Activated CD4-positive, alpha-beta T cell treated with anti-CD3 and anti-CD28 coated beads for 36 hours (primary cell): ENCODE measurements at regions not wholly inside any gene's neighbourhood (a gene's known extent, or its start where the extent isn't known, plus 50 kb on each side); places are given as distances from the start of the nearest gene placed in this dataset.
A peak's percentile ranks its signal among the peaks of the same experiment; 100 is the strongest.

Experiments
- ATAC-seq: fragments of 200-7000 bp; cut with Tn5 transposase; one replicate; pipeline ENCODE4 v1.10.0; 2021; ENCODE audit warnings: mild to moderate bottlenecking, moderate library complexity
- CTCF ChIA-PET: fragments of 350-600 bp; sonication (Branson Sonifier 250); formaldehyde crosslinking; loops from one replicate; lab custom pipeline; 2021; ENCODE audit warnings: antibody characterized with exemption; lab: Charles Lee
- POLR2A ChIA-PET: fragments of 350-600 bp; sonication (Branson Sonifier 250); formaldehyde crosslinking; loops from one replicate; lab custom pipeline; 2021; ENCODE audit warnings: antibody characterized with exemption, inconsistent platforms; lab: Charles Lee
- DNase-seq: peaks from one replicate; pipeline ENCODE4 v3.0.0-alpha.2; 2020
- H3K27ac Mint-ChIP-seq: one replicate; pipeline ENCODE4 v1.8.0; 2021; ENCODE audit warnings: mixed read lengths
- H3K27me3 Mint-ChIP-seq: one replicate; pipeline ENCODE4 v1.8.0; 2021; ENCODE audit warnings: mixed read lengths
- H3K36me3 Mint-ChIP-seq: one replicate; pipeline ENCODE4 v1.8.0; 2021; ENCODE audit warnings: low read depth, mixed read lengths
- H3K4me1 Mint-ChIP-seq: one replicate; pipeline ENCODE4 v1.8.0; 2021; ENCODE audit warnings: mixed read lengths
- H3K4me3 Mint-ChIP-seq: one replicate; pipeline ENCODE4 v1.8.0; 2021; ENCODE audit warnings: mild to moderate bottlenecking, moderate library complexity, mixed read lengths
- H3K9me3 Mint-ChIP-seq: one replicate; pipeline ENCODE4 v1.8.0; 2021; ENCODE audit warnings: low read depth, mixed read lengths
- intact Hi-C, 2 experiments: fragments of 100-400 bp; cut with DNase I in 1 of 2; cut with micrococcal nuclease in 1 of 2; formaldehyde crosslinking; loops; one replicate each; pipeline versions ENCODE4 v1.14.2 to v1.15.1; 2022 to 2024; cut with DNase I, micrococcal nuclease

GRCh38 chr3:180264479-180264878 lies 227.7 kb upstream of the PEX5L start:
- intact Hi-C loops: no loop called here
- POLR2A ChIA-PET: no interaction called here
- H3K27ac Mint-ChIP-seq: no peak overlapping the region
- ATAC-seq (no peak), DNase-seq (no peak)
- no peaks in the 10 kb centered on the region for H3K27me3 Mint-ChIP-seq
- peaks cover 18% of the 10 kb centered on the region for H3K9me3 Mint-ChIP-seq
- CTCF ChIA-PET: no interaction called here
- H3K4me3 Mint-ChIP-seq: no peak overlapping the region
- peaks cover 5% of the 10 kb centered on the region for H3K4me1 Mint-ChIP-seq
- no peaks in the 10 kb centered on the region for H3K36me3 Mint-ChIP-seq

DNA sequence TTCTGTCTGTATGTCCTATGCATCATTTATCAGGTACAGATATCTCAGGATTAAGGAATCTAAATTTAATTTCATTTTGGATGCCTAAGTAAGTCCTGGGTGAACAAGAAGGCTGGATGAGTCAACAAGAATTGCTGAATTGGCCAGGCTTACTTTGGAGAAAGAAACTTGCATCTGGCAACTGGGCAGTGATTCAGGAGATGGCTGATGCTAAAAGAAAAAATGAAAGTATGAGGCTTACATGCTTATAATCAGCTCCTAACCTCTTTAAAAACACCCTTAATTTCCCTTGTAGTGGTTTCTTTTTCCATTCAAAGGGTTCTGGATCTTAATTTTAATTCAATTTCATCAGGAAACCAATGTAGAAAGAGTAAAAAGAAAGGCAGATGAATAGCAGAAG lies 228.8 kb upstream of the PEX5L start:
- no peaks in the 10 kb centered on the region for H3K36me3 Mint-ChIP-seq
- no peaks in the 10 kb centered on the region for H3K27me3 Mint-ChIP-seq
- H3K9me3 Mint-ChIP-seq: peaks cover 12% of the 10 kb centered on the region
- ATAC-seq (no peak), DNase-seq (no peak)
- CTCF ChIA-PET: no interaction called here
- POLR2A ChIA-PET: no interaction called here
- no peak overlapping the region for H3K4me3 Mint-ChIP-seq
- no peak overlapping the region for H3K27ac Mint-ChIP-seq
- intact Hi-C loops: no loop called here
- peaks cover 5% of the 10 kb centered on the region for H3K4me1 Mint-ChIP-seq

GRCh38 chr3:180267202-180267843 lies 230.6 kb upstream of the PEX5L start:
- H3K36me3 Mint-ChIP-seq: no peaks in the 10 kb centered on the region
- H3K27ac Mint-ChIP-seq: no peak overlapping the region
- ChIA-PET CTCF (interaction anchor here (1.2 kb wide), 1 partner anchor 16 kb away, joined by 4 read pairs; no protein-coding TSS in a partner anchor), POLR2A (no interaction called here)
- H3K4me1 Mint-ChIP-seq: peaks cover 5% of the 10 kb centered on the region
- peak overlapping the region; percentile 3 for H3K4me3 Mint-ChIP-seq
- H3K27me3 Mint-ChIP-seq: no peaks in the 10 kb centered on the region
- H3K9me3 Mint-ChIP-seq: peaks cover 5% of the 10 kb centered on the region
- intact Hi-C loops: no loop called here
- DNase-seq: no peak
- ATAC-seq: peak; percentile 58

GRCh38 chr3:180274536-180274935 lies 237.8 kb upstream of the PEX5L start:
- intact Hi-C loops: no loop called here
- POLR2A ChIA-PET: no interaction called here
- Mint-ChIP-seq H3K36me3 (no peaks in the 10 kb centered on the region), H3K27me3 (peaks cover 3% of the 10 kb centered on the region), H3K9me3 (peaks cover 9% of the 10 kb centered on the region), H3K27ac (no peak overlapping the region), H3K4me3 (no peak overlapping the region), H3K4me1 (no peaks in the 10 kb centered on the region)
- DNase-seq (no peak), ATAC-seq (no peak)
- CTCF ChIA-PET: no interaction called here

GRCh38 chr3:180275176-180275575 lies 238.4 kb upstream of the PEX5L start:
- Mint-ChIP-seq H3K36me3 (no peaks in the 10 kb centered on the region), H3K4me1 (no peaks in the 10 kb centered on the region), H3K9me3 (peaks cover 7% of the 10 kb centered on the region), H3K4me3 (no peak overlapping the region), H3K27me3 (peaks cover 3% of the 10 kb centered on the region), H3K27ac (no peak overlapping the region)
- CTCF ChIA-PET: interaction anchor here (0.7 kb wide), 1 partner anchor 10 kb away, joined by 3 read pairs; no protein-coding TSS in a partner anchor
- DNase-seq (no peak), ATAC-seq (no peak)
- intact Hi-C loops: no loop called here
- POLR2A ChIA-PET: no interaction called here

- CTCF ChIA-PET: interaction anchor here (0.5 kb wide), 1 partner anchor 53 kb away, joined by 3 read pairs; no protein-coding TSS in a partner anchor
- no peak for DNase-seq
- Mint-ChIP-seq H3K4me1 (no peaks in the 10 kb centered on the region), H3K4me3 (no peak overlapping the region), H3K27ac (no peak overlapping the region), H3K27me3 (peaks cover 3% of the 10 kb centered on the region), H3K9me3 (peaks cover 6% of the 10 kb centered on the region), H3K36me3 (no peaks in the 10 kb centered on the region)
- no peak for ATAC-seq
- POLR2A ChIA-PET: no interaction called here
- intact Hi-C loops: no loop called here
Observed at GRCh38 chr3:180277041-180277440, 240.3 kb upstream of the PEX5L start.

- CTCF ChIA-PET: no interaction called here
- no peaks in the 10 kb centered on the region for H3K36me3 Mint-ChIP-seq
- peaks cover 3% of the 10 kb centered on the region for H3K27me3 Mint-ChIP-seq
- ATAC-seq (no peak), DNase-seq (no peak)
- no peak overlapping the region for H3K4me3 Mint-ChIP-seq
- H3K4me1 Mint-ChIP-seq: no peaks in the 10 kb centered on the region
- no peak overlapping the region for H3K27ac Mint-ChIP-seq
- peaks cover 3% of the 10 kb centered on the region for H3K9me3 Mint-ChIP-seq
- intact Hi-C loops: no loop called here
- POLR2A ChIA-PET: no interaction called here
Observed at GRCh38 chr3:180278583-180279188, 241.9 kb upstream of the PEX5L start.

DNA sequence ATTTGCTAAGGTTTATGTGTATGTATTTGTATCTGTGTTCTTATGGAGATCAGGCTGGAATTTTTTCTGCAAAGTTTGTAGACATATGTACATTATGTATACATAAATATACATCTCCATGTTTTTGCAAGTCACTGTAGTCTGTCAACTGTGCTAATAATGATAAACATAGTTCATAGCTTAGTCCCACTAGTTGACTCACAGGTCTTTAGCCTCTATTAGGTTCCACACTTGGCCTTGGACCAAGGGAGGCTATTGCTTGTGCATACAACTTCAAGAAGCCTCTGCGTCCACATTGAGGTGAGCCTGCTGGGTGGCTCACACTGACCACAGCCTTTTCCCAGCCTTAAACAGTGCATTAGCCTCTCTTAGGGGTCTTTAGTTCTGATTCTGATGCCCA lies 243.8 kb upstream of the PEX5L start:
- H3K9me3 Mint-ChIP-seq: no peaks in the 10 kb centered on the region
- ChIA-PET POLR2A (no interaction called here), CTCF (no interaction called here)
- no peak overlapping the region for H3K4me3 Mint-ChIP-seq
- ATAC-seq (no peak), DNase-seq (no peak)
- H3K27me3 Mint-ChIP-seq: no peaks in the 10 kb centered on the region
- no peaks in the 10 kb centered on the region for H3K4me1 Mint-ChIP-seq
- no peak overlapping the region for H3K27ac Mint-ChIP-seq
- no peaks in the 10 kb centered on the region for H3K36me3 Mint-ChIP-seq
- intact Hi-C loops: no loop called here

DNA sequence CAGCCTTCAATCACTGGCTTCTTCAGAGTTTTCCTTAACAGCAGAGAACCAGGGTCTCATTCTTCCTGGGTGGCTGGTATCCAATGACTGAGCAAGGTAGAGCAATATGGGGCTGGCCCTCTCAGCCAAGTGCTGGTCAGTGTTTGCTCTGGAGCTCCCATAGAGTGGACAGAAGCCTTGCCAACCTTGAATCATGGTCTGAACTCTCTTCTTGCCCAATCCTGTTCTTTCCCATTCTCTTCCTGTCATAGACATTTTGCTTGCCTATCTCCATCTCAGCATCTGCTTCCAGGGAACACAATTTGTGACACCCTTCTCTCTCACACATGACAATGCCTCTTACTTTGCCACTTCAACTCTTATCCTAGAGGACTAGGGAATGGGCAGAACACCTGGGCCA lies 245.6 kb upstream of the PEX5L start:
- intact Hi-C loops: no loop called here
- POLR2A ChIA-PET: no interaction called here
- Mint-ChIP-seq H3K4me1 (no peaks in the 10 kb centered on the region), H3K27me3 (no peaks in the 10 kb centered on the region), H3K36me3 (no peaks in the 10 kb centered on the region), H3K9me3 (no peaks in the 10 kb centered on the region), H3K4me3 (no peak overlapping the region), H3K27ac (no peak overlapping the region)
- DNase-seq (no peak), ATAC-seq (no peak)
- CTCF ChIA-PET: no interaction called here

GRCh38 chr3:180283251-180283650 lies 246.5 kb upstream of the PEX5L start:
- no peak for DNase-seq
- H3K27me3 Mint-ChIP-seq: peaks cover 2% of the 10 kb centered on the region
- no peak overlapping the region for H3K27ac Mint-ChIP-seq
- no peaks in the 10 kb centered on the region for H3K4me1 Mint-ChIP-seq
- no peaks in the 10 kb centered on the region for H3K36me3 Mint-ChIP-seq
- intact Hi-C loops: no loop called here
- ChIA-PET POLR2A (no interaction called here), CTCF (no interaction called here)
- ATAC-seq: no peak
- H3K9me3 Mint-ChIP-seq: no peaks in the 10 kb centered on the region
- H3K4me3 Mint-ChIP-seq: no peak overlapping the region

DNA sequence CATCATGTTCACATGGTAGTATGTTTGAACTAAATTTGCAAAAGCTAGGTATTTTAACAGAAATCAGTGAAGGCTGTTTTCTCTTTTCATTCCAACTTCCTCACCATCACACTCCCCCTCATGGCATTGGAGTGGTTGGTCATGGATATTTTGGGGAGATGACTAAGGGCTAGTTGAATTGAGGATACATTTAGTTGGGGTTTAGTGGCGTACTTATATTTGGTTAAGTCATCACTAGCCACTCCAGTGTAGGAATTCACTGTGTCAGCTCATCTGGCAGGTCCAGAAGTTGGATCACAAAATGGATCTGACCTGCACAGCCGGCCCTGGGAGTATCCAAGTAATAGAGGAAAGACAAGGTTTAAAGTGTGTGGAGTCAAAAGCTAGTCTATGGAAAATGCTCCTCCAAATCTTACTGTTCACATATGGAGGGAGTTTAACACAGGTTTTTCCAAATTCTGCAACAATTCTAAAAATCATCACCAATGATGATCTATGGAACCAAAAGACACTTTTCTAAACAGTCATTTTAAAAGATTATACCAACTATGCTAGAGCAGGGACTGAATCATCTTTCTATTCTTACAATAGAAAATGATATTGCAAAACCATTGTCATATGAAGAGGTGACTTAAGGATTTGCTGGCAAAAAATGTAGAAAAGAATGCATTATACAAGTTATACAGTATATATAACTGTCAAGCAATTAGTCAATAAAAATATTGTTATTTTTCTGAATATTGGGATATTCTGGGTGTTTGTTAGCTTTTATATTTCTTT lies 247.8 kb upstream of the PEX5L start:
- intact Hi-C loops: no loop called here
- ATAC-seq (no peak), DNase-seq (no peak)
- H3K4me3 Mint-ChIP-seq: no peak overlapping the region
- POLR2A ChIA-PET: no interaction called here
- H3K27ac Mint-ChIP-seq: no peak overlapping the region
- no peaks in the 10 kb centered on the region for H3K36me3 Mint-ChIP-seq
- no peaks in the 10 kb centered on the region for H3K9me3 Mint-ChIP-seq
- H3K27me3 Mint-ChIP-seq: peaks cover 2% of the 10 kb centered on the region
- CTCF ChIA-PET: interaction anchor here (1.2 kb wide), 1 partner anchor 9 kb away, joined by 3 read pairs; no protein-coding TSS in a partner anchor
- H3K4me1 Mint-ChIP-seq: no peaks in the 10 kb centered on the region

DNA sequence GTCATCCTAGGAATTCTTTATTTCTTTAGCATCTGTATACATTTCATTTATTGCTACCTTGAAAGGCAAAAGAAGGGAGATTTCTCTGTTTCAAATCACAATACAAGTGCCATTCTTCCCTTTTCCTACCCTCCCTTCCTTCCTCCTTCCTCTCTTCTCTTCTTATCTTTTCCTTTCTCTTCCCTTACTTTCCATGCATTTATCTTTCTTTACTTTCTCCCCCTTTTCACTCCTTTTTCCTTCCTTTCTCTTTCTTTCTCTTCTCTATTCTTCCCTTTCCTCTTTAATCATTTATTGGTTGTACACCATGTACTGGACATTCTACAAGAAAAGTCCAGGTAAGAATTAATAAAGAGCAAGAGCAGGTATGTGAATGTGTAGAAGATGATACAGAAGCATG lies 251.0 kb upstream of the PEX5L start:
- no peak overlapping the region for H3K27ac Mint-ChIP-seq
- H3K36me3 Mint-ChIP-seq: no peaks in the 10 kb centered on the region
- ATAC-seq (no peak), DNase-seq (no peak)
- intact Hi-C loops: no loop called here
- peaks cover 2% of the 10 kb centered on the region for H3K27me3 Mint-ChIP-seq
- H3K4me1 Mint-ChIP-seq: no peaks in the 10 kb centered on the region
- H3K9me3 Mint-ChIP-seq: no peaks in the 10 kb centered on the region
- H3K4me3 Mint-ChIP-seq: no peak overlapping the region
- POLR2A ChIA-PET: no interaction called here
- CTCF ChIA-PET: no interaction called here
